Lung microvascular endothelial cell (primary cell): ENCODE measurements at regions not wholly inside any gene's neighbourhood (a gene's known extent, or its start where the extent isn't known, plus 50 kb on each side); places are given as distances from the start of the nearest gene placed in this dataset.

Experiments used
- DNase-seq, 2 donors: peaks; one replicate each; pipeline versions ENCODE4 v3.0.0 to v3.0.0-alpha.2; 2010; ENCODE audit warnings: low read depth in 2 of 2

GRCh38 chr3:145983101-145983500 lies 177.9 kb downstream of the PLOD2 start:
- no peak for DNase-seq
